SK-N-SH (cell line): ENCODE measurements at regions not wholly inside any gene's neighbourhood (a gene's known extent, or its start where the extent isn't known, plus 50 kb on each side); places are given as distances from the start of the nearest gene placed in this dataset.

Source experiments
- CTCF ChIA-PET: fragments of 300-600, 350-600 bp; formaldehyde crosslinking; extraction: SDS; loops from one replicate; lab custom pipeline; 2021; lab: Yijun Ruan, JAX
- POLR2A ChIA-PET: fragments of 350-600 bp; sonication (Branson Sonifier 250); formaldehyde crosslinking; extraction: SDS; loops from one replicate; lab custom pipeline; 2020; ENCODE audit warnings: antibody characterized with exemption, inconsistent platforms; lab: Yijun Ruan, JAX
- DNase-seq: peaks from one replicate; pipeline ENCODE4 v3.0.0; 2012
- H2AFZ ChIP-seq: fragments of 200-600 bp; sonication (generic); 2 replicates; pipeline ENCODE4 v1.8.1; 2016; ENCODE audit warnings: antibody characterized with exemption, mild to moderate bottlenecking, low read depth
- H3F3A ChIP-seq: fragments of 200-600 bp; sonication (generic); replicated peaks from 2 replicates; pipeline ENCODE3; 2016; ENCODE audit warnings: antibody characterized with exemption, mild to moderate bottlenecking; ENCODE audit not compliant: insufficient read depth
- H3K27ac ChIP-seq, 2 experiments: fragments of 200-500 bp in 1 of 2; fragments of 200-600 bp in 1 of 2; sonication (Bioruptor generic) in 1 of 2; sonication (generic), shearing (Covaris generic) in 1 of 2; 2 replicates each; pipeline versions ENCODE4 v1.5.1 to v1.6.1; 2014 to 2016; ENCODE audit warnings: low read depth in 2 of 2, inconsistent platforms in 1 of 2, low read length in 1 of 2, mild to moderate bottlenecking in 1 of 2, mixed read lengths in 1 of 2
- H3K27me3 ChIP-seq: fragments of 200-600 bp; sonication (generic), shearing (Covaris generic); 2 replicates; pipeline ENCODE4 v1.6.1; 2016; ENCODE audit warnings: mixed run types; ENCODE audit not compliant: insufficient read depth
- H3K36me3 ChIP-seq, 2 experiments: fragments of 200-500 bp in 1 of 2; fragments of 200-600 bp in 1 of 2; sonication (Bioruptor generic) in 1 of 2; sonication (generic) in 1 of 2; replicated peaks in 1 of 2; 2 replicates each; pipeline versions ENCODE3 to v1.5.1; 2014 to 2016; ENCODE audit warnings: low read length in 1 of 2, mild to moderate bottlenecking in 1 of 2; ENCODE audit not compliant: insufficient read depth in 2 of 2, control insufficient read depth in 1 of 2
- H3K4me1 ChIP-seq, 2 experiments: fragments of 200-500 bp in 1 of 2; fragments of 200-600 bp in 1 of 2; sonication (Bioruptor generic) in 1 of 2; sonication (generic), shearing (Covaris generic) in 1 of 2; 2 replicates each; pipeline versions ENCODE4 v1.5.1 to v1.6.1; 2014 to 2016; ENCODE audit warnings: low read depth in 1 of 2, low read length in 1 of 2, mixed run types in 1 of 2; ENCODE audit not compliant: insufficient read depth in 2 of 2, control insufficient read depth in 1 of 2
- H3K4me2 ChIP-seq: fragments of 200-600 bp; sonication (generic), shearing (Covaris generic); 2 replicates; pipeline ENCODE4 v1.6.1; 2017; ENCODE audit warnings: mixed run types
- H3K4me3 ChIP-seq, 2 experiments: fragments of 200-500 bp in 1 of 2; fragments of 200-600 bp in 1 of 2; sonication (Bioruptor generic) in 1 of 2; sonication (generic), shearing (Covaris generic) in 1 of 2; 2 replicates each; pipeline versions ENCODE4 v1.5.1 to v1.8.1; 2014 to 2016; ENCODE audit warnings: low read depth in 2 of 2, inconsistent platforms in 1 of 2, low read length in 1 of 2, mild to moderate bottlenecking in 1 of 2, mixed read lengths in 1 of 2, moderate library complexity in 1 of 2
- H3K79me2 ChIP-seq: fragments of 200-600 bp; sonication (generic); 2 replicates; pipeline ENCODE4 v1.8.1; 2017; ENCODE audit warnings: mild to moderate bottlenecking; ENCODE audit not compliant: insufficient read depth
- H3K9ac ChIP-seq: fragments of 200-600 bp; sonication (generic); 2 replicates; pipeline ENCODE4 v1.6.1; 2017; ENCODE audit warnings: mixed run types
- H3K9me2 ChIP-seq: fragments of 200-600 bp; sonication (generic); 2 replicates; pipeline ENCODE4 v1.6.1; 2017; ENCODE audit warnings: mixed run types
- H3K9me3 ChIP-seq: fragments of 200-600 bp; sonication (generic); 2 replicates; pipeline ENCODE4 v1.6.1; 2017; ENCODE audit warnings: mixed run types, mild to moderate bottlenecking, moderate library complexity
- H4K20me1 ChIP-seq: fragments of 200-600 bp; sonication (generic); 2 replicates; pipeline ENCODE4 v1.6.1; 2017; ENCODE audit warnings: mild to moderate bottlenecking, mixed run types; ENCODE audit not compliant: insufficient read depth
- CTCF ChIP-seq: fragments of 200-600 bp; sonication (generic); IDR thresholded peaks from 2 replicates; pipeline ENCODE4 v1.6.1; 2017; ENCODE audit warnings: antibody characterized with exemption, mild to moderate bottlenecking, moderate library complexity
- ELF1 ChIP-seq: IDR thresholded peaks from 2 replicates; pipeline ENCODE4 v1.4.0; 2012
- EP300 ChIP-seq, 2 experiments: IDR thresholded peaks; 2 replicates each; pipeline versions ENCODE4 v1.4.0 to v1.6.1; 2012; ENCODE audit warnings: borderline replicate concordance in 1 of 2, low read depth in 1 of 2, low read length in 1 of 2
- EZH2phosphoT487 ChIP-seq: fragments of 200-600 bp; sonication (generic); IDR thresholded peaks from 2 replicates; pipeline ENCODE4 v1.6.1; 2017; ENCODE audit warnings: low read depth, mixed run types, mild to moderate bottlenecking, antibody characterized with exemption, moderate library complexity, borderline replicate concordance
- FOSL2 ChIP-seq: IDR thresholded peaks from 2 replicates; pipeline ENCODE4 v1.4.0; 2012; ENCODE audit warnings: low read depth, mild to moderate bottlenecking, moderate library complexity, borderline replicate concordance
- FOXJ3 ChIP-seq: sonication (generic); formaldehyde crosslinking; IDR thresholded peaks from 2 replicates; pipeline ENCODE4 v1.5.1; 2020; ENCODE audit warnings: mild to moderate bottlenecking, missing genetic modification reagents
- FOXM1 ChIP-seq: IDR thresholded peaks from 2 replicates; pipeline ENCODE4 v1.4.0; 2012; ENCODE audit warnings: low read depth, mild to moderate bottlenecking
- GABPA ChIP-seq: IDR thresholded peaks from 2 replicates; pipeline ENCODE4 v1.4.0; 2012; ENCODE audit warnings: low read depth, mild to moderate bottlenecking
- IRF3 ChIP-seq: fragments of 150-350 bp; IDR thresholded peaks from 2 replicates; pipeline ENCODE4 v1.6.1; 2016; ENCODE audit warnings: mild to moderate bottlenecking, low read depth, low read length
- JUND ChIP-seq: IDR thresholded peaks from 2 replicates; pipeline ENCODE4 v1.4.0; 2012
- MAX ChIP-seq: IDR thresholded peaks from 2 replicates; pipeline ENCODE4 v1.4.0; 2012; ENCODE audit warnings: low read depth
- MEF2A ChIP-seq: IDR thresholded peaks from 2 replicates; pipeline ENCODE4 v1.4.0; 2012; ENCODE audit warnings: low read depth, borderline replicate concordance
- MXI1 ChIP-seq: IDR thresholded peaks from 2 replicates; pipeline ENCODE4 v1.6.1; 2012; ENCODE audit warnings: mild to moderate bottlenecking, low read depth, low read length, improper control_type of control experiment
- PBX3 ChIP-seq: IDR thresholded peaks from 2 replicates; pipeline ENCODE4; 2012
- POLR2AphosphoS5 ChIP-seq: IDR thresholded peaks from 2 replicates; pipeline ENCODE4 v1.6.1; 2012; ENCODE audit warnings: low read depth, low read length
- RAD21 ChIP-seq: IDR thresholded peaks from 2 replicates; pipeline ENCODE4 v1.6.1; 2012; ENCODE audit warnings: mild to moderate bottlenecking, low read length
- SIN3A ChIP-seq: IDR thresholded peaks from 2 replicates; pipeline ENCODE4 v1.6.1; 2012; ENCODE audit warnings: low read depth, mild to moderate bottlenecking, low read length, moderate library complexity, borderline replicate concordance
- USF1 ChIP-seq: IDR thresholded peaks from 2 replicates; pipeline ENCODE4 v1.4.0; 2012; ENCODE audit warnings: low read depth, borderline replicate concordance
- USF2 ChIP-seq: fragments of 150-350 bp; IDR thresholded peaks from 2 replicates; pipeline ENCODE4 v1.6.1; 2017; ENCODE audit warnings: antibody characterized with exemption, low read length, low read depth, borderline replicate concordance
- YY1 ChIP-seq: IDR thresholded peaks from 2 replicates; pipeline ENCODE4 v1.4.0; 2012; ENCODE audit warnings: low read depth, mild to moderate bottlenecking
- WGBS: methylation state at CpG from one replicate; pipeline ENCODE4 v1.1.6; 2017; ENCODE audit warnings: low lambda C conversion rate; 5-methylcytosine and 5-hydroxymethylcytosine counted together

GRCh38 chr7:51457079-51457478 is 140.5 kb upstream of the COBL start:
- no peaks in the 10 kb centered on the region for H3K9me2 ChIP-seq
- H2AFZ ChIP-seq = no peak overlapping the region
- H3K36me3 ChIP-seq = no peaks in the 10 kb centered on the region
- H3K79me2 ChIP-seq = no peaks in the 10 kb centered on the region
- H3F3A ChIP-seq = no peaks in the 10 kb centered on the region
- WGBS = 29% methylated on average over 5 of the region's 5 CpGs
- DNase-seq = no peak
- no peaks in the 10 kb centered on the region for H3K27me3 ChIP-seq
- H4K20me1 ChIP-seq = no peaks in the 10 kb centered on the region
- H3K27ac ChIP-seq = no peak overlapping the region
- 0 out of 2 replicates have a peak, but pooled peaks cover 6% of the 10 kb centered on the region for H3K9me3 ChIP-seq
- H3K4me1 ChIP-seq = peaks cover 0 to 11% of the 10 kb centered on the region in 2 experiments; a peak in 2 of 4 replicates
- H3K4me2 ChIP-seq = no peak overlapping the region
- H3K9ac ChIP-seq = no peak overlapping the region
- no peak overlapping the region for H3K4me3 ChIP-seq
- CTCF ChIA-PET = interaction anchor here (1.6 to 5.7 kb wide), 2 partner anchors 24 to 27 kb away, joined by 3 to 48 read pairs; no protein-coding TSS in a partner anchor
- TF ChIP-seq EP300 (IDR thresholded peaks at IDR 0.05; ENCODE audit: borderline replicate concordance in 1 of 2, low read depth in 1 of 2, low read length in 1 of 2) = no peak
- no peak for TF ChIP-seq PBX3
- no peak for TF ChIP-seq POLR2AphosphoS5
- TF ChIP-seq FOXM1 = no peak
- no peak for TF ChIP-seq JUND
- no peak for TF ChIP-seq MEF2A
- no peak for TF ChIP-seq USF2
- no peak for TF ChIP-seq CTCF
- TF ChIP-seq MAX = no peak
- TF ChIP-seq ELF1 = no peak
- no peak for TF ChIP-seq GABPA
- TF ChIP-seq SIN3A = no peak
- no peak for TF ChIP-seq FOXJ3 (CRISPR knock-in tag)
- no peak for TF ChIP-seq EZH2phosphoT487
- no peak for TF ChIP-seq YY1
- TF ChIP-seq IRF3 = no peak
- no peak for TF ChIP-seq RAD21
- TF ChIP-seq FOSL2 = no peak
- no peak for TF ChIP-seq MXI1
- TF ChIP-seq USF1 = no peak
- POLR2A ChIA-PET = no interaction called here
